MM.1S (cell line): ENCODE measurements at regions not wholly inside any gene's neighbourhood (a gene's known extent, or its start where the extent isn't known, plus 50 kb on each side); places are given as distances from the start of the nearest gene placed in this dataset.
"Not testable (repeated sequence)": the region's sequence is repeated elsewhere in the genome, so short reads cannot be mapped to it uniquely, and the experiment has no call there.

Experiments
- DNase-seq: peaks from one replicate; pipeline ENCODE4 v3.0.0-alpha.2; 2015
- H2AFZ ChIP-seq: fragments of 300-600 bp; sonication (generic); 2 replicates; pipeline ENCODE4 v1.6.0; 2016; ENCODE audit warnings: antibody characterized with exemption, low read length
- H3F3A ChIP-seq: fragments of 300-600 bp; sonication (generic); 2 replicates; pipeline ENCODE4 v1.6.1; 2016; ENCODE audit warnings: mild to moderate bottlenecking, antibody characterized with exemption, low read length, moderate library complexity, mixed read lengths; ENCODE audit not compliant: insufficient read depth
- H3K27ac ChIP-seq: fragments of 300-600 bp; sonication (generic); 2 replicates; pipeline ENCODE4 v1.5.1; 2016; ENCODE audit warnings: mild to moderate bottlenecking, low read length
- H3K27me3 ChIP-seq: fragments of 300-600 bp; sonication (generic); replicated peaks from 2 replicates; pipeline ENCODE4 v1.6.0; 2016; ENCODE audit warnings: low read length; ENCODE audit not compliant: insufficient read depth
- H3K36me3 ChIP-seq: fragments of 300-600 bp; sonication (generic); replicated peaks from 2 replicates; pipeline ENCODE4 v1.6.1; 2016; ENCODE audit warnings: mild to moderate bottlenecking, low read length, mixed read lengths; ENCODE audit not compliant: insufficient read depth
- H3K4me1 ChIP-seq: fragments of 300-600 bp; sonication (generic); 2 replicates; pipeline ENCODE4 v1.6.1; 2016; ENCODE audit warnings: low read length, mixed read lengths
- H3K4me2 ChIP-seq: fragments of 300-600 bp; sonication (generic); 2 replicates; pipeline ENCODE4 v1.6.0; 2016; ENCODE audit warnings: low read depth, low read length
- H3K4me3 ChIP-seq: fragments of 300-600 bp; sonication (generic); 2 replicates; pipeline ENCODE4 v1.5.1; 2016; ENCODE audit warnings: low read length, mixed read lengths
- H3K79me2 ChIP-seq: fragments of 300-600 bp; sonication (generic); 2 replicates; pipeline ENCODE4 v1.6.1; 2016; ENCODE audit warnings: mixed run types, low read length, mixed read lengths
- H3K9ac ChIP-seq: fragments of 300-600 bp; sonication (generic); 2 replicates; pipeline ENCODE4 v1.6.1; 2016; ENCODE audit warnings: low read length, mixed read lengths
- H3K9me2 ChIP-seq: fragments of 300-600 bp; sonication (generic); replicated peaks from 2 replicates; pipeline ENCODE4 v1.6.1; 2016; ENCODE audit warnings: mild to moderate bottlenecking, low read length, mixed read lengths; ENCODE audit not compliant: insufficient read depth
- H3K9me3 ChIP-seq: fragments of 300-600 bp; sonication (generic); replicated peaks from 2 replicates; pipeline ENCODE4 v1.6.1; 2016; ENCODE audit warnings: mild to moderate bottlenecking, low read length, mixed read lengths; ENCODE audit not compliant: insufficient read depth
- H4K20me1 ChIP-seq: fragments of 300-600 bp; sonication (generic); 2 replicates; pipeline ENCODE4 v1.6.1; 2016; ENCODE audit warnings: mild to moderate bottlenecking, low read length, moderate library complexity, mixed read lengths; ENCODE audit not compliant: insufficient read depth
- CTCF ChIP-seq: fragments of 300-600 bp; sonication (generic); IDR thresholded peaks from 2 replicates; pipeline ENCODE4 v1.5.1; 2016; ENCODE audit warnings: antibody characterized with exemption, low read length, mixed read lengths
- EZH2 ChIP-seq: fragments of 300-600 bp; sonication (generic); optimal IDR thresholded peaks from 2 replicates; pipeline ENCODE3; 2017; ENCODE audit warnings: low read depth, mild to moderate bottlenecking, antibody characterized with exemption, low read length, mixed read lengths
- EZH2phosphoT487 ChIP-seq: fragments of 300-600 bp; sonication (generic); IDR thresholded peaks from 2 replicates; pipeline ENCODE4 v1.6.1; 2018; ENCODE audit warnings: antibody characterized with exemption, low read length

- no peaks in the 10 kb centered on the region for H3K36me3 ChIP-seq
- TF ChIP-seq EZH2 (no peak), CTCF (peak; percentile 22)
- no peak overlapping the region for H3K9ac ChIP-seq
- H3K4me2 ChIP-seq = no peak overlapping the region
- H2AFZ ChIP-seq = no peak overlapping the region
- no peak overlapping the region for H3K27ac ChIP-seq
- H3K4me3 ChIP-seq = no peak overlapping the region
- H3F3A ChIP-seq = no peaks in the 10 kb centered on the region
- no peaks in the 10 kb centered on the region for H3K79me2 ChIP-seq
- H3K9me2 ChIP-seq = no peaks in the 10 kb centered on the region
- H3K9me3 ChIP-seq = no peaks in the 10 kb centered on the region; the same call in 1 of the 2 replicates
- no peaks in the 10 kb centered on the region for H3K27me3 ChIP-seq
- no peaks in the 10 kb centered on the region for H4K20me1 ChIP-seq
- no peak for DNase-seq
- no peaks in the 10 kb centered on the region for H3K4me1 ChIP-seq
Observed at GRCh38 chr3:15989419-15989818, 185.1 kb upstream of the GALNT15 start.

GRCh38 chr3:15993660-15994059, 180.8 kb upstream of the GALNT15 start:
- H3K36me3 ChIP-seq, H3K9me2 ChIP-seq, H3K79me2 ChIP-seq, H3F3A ChIP-seq, DNase-seq, H3K4me3 ChIP-seq, H3K9me3 ChIP-seq, H3K4me1 ChIP-seq, H4K20me1 ChIP-seq, H3K4me2 ChIP-seq, H3K27ac ChIP-seq, H2AFZ ChIP-seq, H3K27me3 ChIP-seq, H3K9ac ChIP-seq: not testable (repeated sequence)

GRCh38 chr3:15996496-15996895, 178.0 kb upstream of the GALNT15 start:
- H3K36me3 ChIP-seq, H3F3A ChIP-seq, H3K4me3 ChIP-seq: not testable (repeated sequence)

GRCh38 chr3:15997274-15997943, 177.1 kb upstream of the GALNT15 start:
- H3K4me1 ChIP-seq = 0 out of 2 replicates have a peak, but pooled peaks cover 8% of the 10 kb centered on the region
- no peak overlapping the region for H3K27ac ChIP-seq
- no peaks in the 10 kb centered on the region for H3K9me3 ChIP-seq
- no peak for TF ChIP-seq CTCF
- no peak for TF ChIP-seq EZH2phosphoT487
- no peak for TF ChIP-seq EZH2
- no peaks in the 10 kb centered on the region for H4K20me1 ChIP-seq
- no peaks in the 10 kb centered on the region for H3K27me3 ChIP-seq
- peak overlapping the region; percentile 17; the same call in 1 of the 2 replicates for H3K4me2 ChIP-seq
- H3F3A ChIP-seq = no peaks in the 10 kb centered on the region
- H3K79me2 ChIP-seq = no peaks in the 10 kb centered on the region
- DNase-seq = peak; percentile 33
- H3K4me3 ChIP-seq = no peak overlapping the region
- no peak overlapping the region for H2AFZ ChIP-seq
- H3K9me2 ChIP-seq = no peaks in the 10 kb centered on the region
- H3K9ac ChIP-seq = no peak overlapping the region
- no peaks in the 10 kb centered on the region for H3K36me3 ChIP-seq

More at GRCh38 chr3:15996496-15996895, 178.0 kb upstream of the GALNT15 start:
- H3K79me2 ChIP-seq, H3K27ac ChIP-seq, H3K9ac ChIP-seq, H3K9me3 ChIP-seq, H3K27me3 ChIP-seq, H3K4me1 ChIP-seq, DNase-seq, H3K9me2 ChIP-seq, H4K20me1 ChIP-seq, H3K4me2 ChIP-seq, H2AFZ ChIP-seq: not testable (repeated sequence)
